ENCODE measurements at regions not wholly inside any gene's neighbourhood (a gene's known extent, or its start where the extent isn't known, plus 50 kb on each side); places are given as distances from the start of the nearest gene placed in this dataset.

DNA sequence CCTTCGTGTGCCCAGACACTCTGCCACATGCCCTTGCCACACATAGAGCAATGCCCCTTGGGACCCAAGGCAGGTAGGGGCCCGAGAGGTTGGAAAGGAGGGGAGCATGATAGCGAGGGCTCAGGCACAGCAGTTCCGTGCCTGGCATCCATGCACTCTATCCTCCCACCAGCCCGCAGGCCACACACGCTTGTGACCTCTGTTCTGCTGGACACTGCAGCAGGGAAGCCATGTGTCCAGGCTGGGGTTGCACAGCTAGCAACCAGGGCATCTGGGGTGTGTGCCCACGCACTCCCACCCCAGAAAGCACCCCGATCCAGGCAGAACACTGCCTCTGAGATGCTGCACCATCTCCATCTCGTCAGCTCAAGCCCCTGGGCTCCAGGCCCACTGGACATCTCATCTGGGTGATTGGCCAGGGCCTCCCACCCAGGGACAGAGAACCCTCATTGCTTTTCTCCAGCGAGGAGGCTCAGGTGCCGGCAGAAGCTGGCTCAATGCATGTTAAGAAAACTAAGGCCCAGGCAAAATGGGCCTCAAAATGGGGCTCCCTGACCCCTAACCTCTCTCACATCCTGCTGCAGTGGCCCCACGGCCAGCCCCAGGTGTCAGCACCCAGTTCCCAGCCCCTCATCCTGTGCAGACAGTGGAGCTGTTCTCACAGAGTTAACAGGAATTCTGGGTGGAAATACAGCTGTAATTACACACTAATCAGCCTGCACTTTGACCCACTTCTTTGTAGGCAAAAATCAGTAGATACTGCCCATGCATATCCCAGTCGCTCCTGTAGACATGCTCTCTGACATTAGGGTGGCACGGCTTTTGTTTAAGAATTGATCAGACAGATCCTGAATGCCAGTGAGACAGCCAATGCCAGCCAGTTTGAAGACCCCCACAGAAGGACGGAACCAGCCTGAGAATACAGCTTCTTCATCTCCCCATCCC lies 173.9 kb upstream of the B3GAT1 start:
- H3K27ac ChIP-seq: no peak overlapping the region
- ATAC-seq: no peak
- no peak for TF ChIP-seq CTCF (IDR thresholded peaks at IDR 0.05)
- TF ChIP-seq POLR2A (IDR thresholded peaks at IDR 0.05): no peak
- 63% methylated on average over 4 of the region's 15 CpGs for WGBS (ENCODE audit: insufficient coverage, low coverage, low lambda C conversion rate, missing lambda C conversion rate)
- intact Hi-C loops (cut with DNase I): loop anchor here in 1 of 2 donors (10.0 kb wide), 1 partner anchor 221 kb away; no protein-coding TSS in a partner anchor
- H3K4me1 ChIP-seq: no peaks in the 10 kb centered on the region
- no peak overlapping the region for H3K4me3 ChIP-seq
- no peak for DNase-seq
- no peaks in the 10 kb centered on the region for H3K27me3 ChIP-seq
- H3K36me3 ChIP-seq: no peaks in the 10 kb centered on the region
- H3K9me3 ChIP-seq: no peaks in the 10 kb centered on the region

DNA sequence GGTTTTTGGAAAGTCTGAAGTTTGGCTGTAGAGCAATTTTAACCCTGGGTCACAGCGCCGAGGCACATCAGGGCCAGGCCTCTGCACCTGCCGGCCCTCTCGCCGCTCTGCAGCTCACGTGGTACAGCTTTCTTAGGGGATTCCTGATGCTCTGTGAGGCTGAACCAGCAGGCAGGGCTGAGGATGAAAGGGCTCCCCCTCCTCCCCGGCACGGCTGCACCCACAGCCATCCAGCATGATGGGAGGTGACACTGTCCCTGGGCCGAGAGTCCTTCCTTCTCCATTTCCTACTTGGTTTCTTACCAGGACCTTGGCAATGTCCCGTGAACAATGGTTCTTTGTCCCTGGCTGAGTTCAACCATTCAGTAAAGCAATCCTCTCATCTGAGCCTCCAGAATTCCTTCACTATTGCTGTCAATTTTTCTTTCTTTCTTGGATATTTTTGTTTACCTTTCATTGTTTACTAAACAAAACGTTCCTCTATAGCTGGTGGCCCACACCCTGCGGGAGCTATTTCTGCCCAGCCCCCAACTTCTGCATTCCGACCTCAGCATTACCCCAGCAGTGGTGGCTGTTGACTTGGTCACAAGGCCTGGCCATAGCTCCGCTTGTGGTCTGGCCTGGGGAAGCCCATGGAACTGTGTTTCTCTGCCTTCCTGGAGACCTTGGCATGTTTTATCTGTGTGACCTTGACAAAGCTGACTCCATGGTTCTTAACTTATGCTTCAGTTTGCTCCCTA lies 172.8 kb upstream of the B3GAT1 start:
- Histone ChIP-seq H3K4me1 (no peaks in the 10 kb centered on the region), H3K27me3 (no peaks in the 10 kb centered on the region), H3K9me3 (no peaks in the 10 kb centered on the region), H3K4me3 (no peak overlapping the region), H3K36me3 (no peaks in the 10 kb centered on the region), H3K27ac (no peak overlapping the region)
- WGBS (ENCODE audit: insufficient coverage, low coverage, low lambda C conversion rate, missing lambda C conversion rate): 38% methylated on average over 5 of the region's 14 CpGs
- DNase-seq: no peak
- intact Hi-C loops (cut with DNase I): loop anchor here in 1 of 2 donors (10.0 kb wide), 1 partner anchor 220 kb away; no protein-coding TSS in a partner anchor
- ATAC-seq: peak in 2 of 4 donors; percentile 33 to 48
- TF ChIP-seq POLR2A (IDR thresholded peaks at IDR 0.05): no peak
- no peak for TF ChIP-seq CTCF (IDR thresholded peaks at IDR 0.05)

GRCh38 chr11:134584001-134584561 lies 172.0 kb upstream of the B3GAT1 start:
- 65% methylated on average over 5 of the region's 15 CpGs for WGBS (ENCODE audit: insufficient coverage, low coverage, low lambda C conversion rate, missing lambda C conversion rate)
- Histone ChIP-seq H3K36me3 (no peaks in the 10 kb centered on the region), H3K27ac (no peak overlapping the region), H3K27me3 (no peaks in the 10 kb centered on the region), H3K4me1 (no peaks in the 10 kb centered on the region), H3K4me3 (no peak overlapping the region), H3K9me3 (no peaks in the 10 kb centered on the region)
- no peak for TF ChIP-seq POLR2A (IDR thresholded peaks at IDR 0.05)
- no peak for TF ChIP-seq CTCF (IDR thresholded peaks at IDR 0.05)
- intact Hi-C loops (cut with DNase I): loop anchor here in 1 of 2 donors (10.0 kb wide), 1 partner anchor 219 kb away; no protein-coding TSS in a partner anchor
- no peak for ATAC-seq
- no peak for DNase-seq

DNA sequence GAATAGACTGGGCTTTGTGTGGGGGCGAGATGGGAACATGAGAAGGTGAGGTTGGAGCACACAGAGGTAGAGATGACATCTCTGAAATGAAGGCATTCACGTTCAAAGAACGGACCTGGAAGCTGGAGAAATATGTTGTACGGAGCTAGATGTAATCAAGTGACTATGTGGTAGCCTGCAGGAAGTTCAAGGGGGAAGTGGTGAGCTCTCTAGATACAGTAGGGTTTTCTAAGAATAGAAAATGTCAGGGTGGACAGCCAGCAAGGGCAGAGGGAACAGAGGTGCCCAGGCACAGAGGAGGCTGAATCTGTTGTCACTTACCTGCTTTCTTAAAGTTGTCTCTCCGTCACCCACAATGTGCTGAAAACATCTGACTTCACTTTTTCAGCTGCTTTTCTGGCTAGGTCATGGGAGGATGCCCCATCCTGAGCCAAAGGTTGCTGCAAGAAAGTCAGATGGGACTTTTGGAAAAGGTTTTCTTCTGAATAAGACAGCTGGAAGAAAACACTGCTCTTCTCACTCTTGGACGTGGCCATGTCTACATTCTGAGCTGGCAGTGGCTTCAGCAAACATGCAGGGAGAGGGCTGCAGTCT lies 171.5 kb upstream of the B3GAT1 start:
- DNase-seq (no peak), ATAC-seq (peak in 3 of 4 donors; percentile 4 to 49 (median 43))
- H3K9me3 ChIP-seq: no peaks in the 10 kb centered on the region
- TF ChIP-seq CTCF (IDR thresholded peaks at IDR 0.05) (no peak), POLR2A (IDR thresholded peaks at IDR 0.05) (no peak)
- H3K36me3 ChIP-seq: no peaks in the 10 kb centered on the region
- no peak overlapping the region for H3K27ac ChIP-seq
- H3K4me3 ChIP-seq: no peak overlapping the region
- 31% methylated on average over 6 of the region's 6 CpGs for WGBS (ENCODE audit: insufficient coverage, low coverage, low lambda C conversion rate, missing lambda C conversion rate)
- intact Hi-C loops (cut with DNase I): loop anchor here in 1 of 2 donors (10.0 kb wide), 1 partner anchor 219 kb away; no protein-coding TSS in a partner anchor
- H3K27me3 ChIP-seq: no peaks in the 10 kb centered on the region
- no peaks in the 10 kb centered on the region for H3K4me1 ChIP-seq

All from right lobe of liver (tissue), 6 donors.